Stimulated activated CD4-positive, alpha-beta T cell treated with anti-CD3 and anti-CD28 coated beads, TNF-alpha, amount 100 ng/mL, for 1 hour (primary cell): ENCODE measurements at regions not wholly inside any gene's neighbourhood (a gene's known extent, or its start where the extent isn't known, plus 50 kb on each side); places are given as distances from the start of the nearest gene placed in this dataset.
"Not testable (repeated sequence)": the region's sequence is repeated elsewhere in the genome, so short reads cannot be mapped to it uniquely, and the experiment has no call there.

Experiments
- DNase-seq, 3 donors: peaks; one replicate each; pipeline ENCODE4 v3.0.0-alpha.2; 2020; ENCODE audit warnings: low read depth in 3 of 3, low spot score in 1 of 3

DNA sequence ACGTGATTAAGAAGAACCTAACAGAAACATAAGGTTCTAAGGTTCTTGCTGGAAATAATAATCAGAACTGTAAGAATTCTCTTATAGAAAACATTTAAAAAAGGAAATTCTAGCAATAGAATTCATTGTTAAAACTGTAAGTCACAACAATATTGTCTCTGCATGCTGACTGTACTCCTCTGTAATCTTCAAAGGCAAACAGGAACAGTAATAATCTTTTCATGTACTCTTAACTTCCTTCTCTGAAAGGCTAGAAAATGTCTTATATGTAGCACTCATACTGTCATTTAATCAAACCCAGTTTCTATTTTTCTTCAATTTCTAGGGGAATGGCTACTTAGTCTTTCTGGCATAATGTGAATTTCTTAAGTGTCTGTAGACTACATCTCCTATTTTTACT is 103.5 kb upstream of the AGAP9 start:
- not testable (repeated sequence) for DNase-seq

GRCh38 chr10:47622719-47623118 is 99.3 kb upstream of the AGAP9 start:
- not testable (repeated sequence) for DNase-seq

GRCh38 chr10:47619300-47620012 is 96.0 kb upstream of the AGAP9 start:
- DNase-seq: not testable (repeated sequence)

- not testable (repeated sequence) for DNase-seq
Observed at GRCh38 chr10:47609311-47609710, 85.9 kb upstream of the AGAP9 start.

DNA sequence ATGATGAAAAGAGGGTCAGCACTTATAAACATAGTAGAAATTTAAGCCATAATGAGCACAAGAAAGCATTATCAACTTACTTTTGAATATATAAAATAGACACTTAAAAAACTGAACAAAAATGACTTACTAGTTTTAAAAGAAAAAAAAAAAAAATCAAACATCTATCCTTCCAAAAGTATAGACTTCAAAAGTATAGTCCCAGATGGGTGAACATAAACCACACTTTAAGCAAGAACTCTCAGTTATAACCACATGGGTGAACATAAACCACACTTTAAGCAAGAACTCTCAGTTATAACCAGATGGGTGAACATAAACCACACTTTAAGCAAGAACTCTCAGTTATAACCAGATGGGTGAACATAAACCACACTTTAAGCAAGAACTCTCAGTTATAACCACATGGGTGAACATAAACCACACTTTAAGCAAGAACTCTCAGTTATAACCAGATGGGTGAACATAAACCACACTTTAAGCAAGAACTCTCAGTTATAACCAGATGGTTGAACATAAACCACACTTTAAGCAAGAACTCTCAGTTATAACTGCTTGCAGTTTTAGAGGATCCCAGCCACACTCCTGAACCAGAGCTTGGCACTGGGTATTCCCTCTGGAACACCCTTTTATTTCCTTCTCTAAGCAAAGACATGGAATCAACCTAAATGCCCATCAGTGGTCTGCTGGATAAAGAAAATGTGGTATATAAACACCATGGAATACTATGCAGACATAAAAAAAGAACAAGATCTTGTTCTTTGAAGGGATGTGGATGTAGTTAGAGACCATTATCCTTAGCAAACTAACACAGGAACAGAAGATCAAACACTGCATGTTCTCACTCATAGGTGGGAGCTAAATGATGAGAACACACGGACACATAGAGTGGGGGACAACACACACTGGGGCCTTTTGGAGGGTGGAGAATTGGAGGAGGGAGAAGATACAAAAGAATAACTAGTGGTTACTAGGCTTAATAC is 82.6 kb upstream of the AGAP9 start:
- not testable (repeated sequence) for DNase-seq

DNA sequence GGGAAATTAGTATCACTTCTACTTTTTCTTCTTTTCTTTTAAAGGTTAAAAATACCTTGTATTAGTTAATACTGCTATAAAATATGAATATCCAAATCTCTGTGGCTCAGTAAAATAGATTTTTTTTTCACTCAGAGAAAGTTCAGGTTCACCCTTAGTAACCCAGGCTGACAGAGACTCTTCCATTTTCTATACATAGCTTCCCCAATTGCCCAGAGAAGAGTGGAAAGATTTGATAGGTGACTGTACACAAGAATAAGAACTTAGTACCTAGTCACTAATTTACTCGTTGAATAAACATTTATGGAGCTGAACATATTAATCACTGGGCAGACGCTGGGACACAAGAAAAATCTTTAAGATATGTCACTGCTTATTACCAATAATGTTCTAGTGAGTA is 77.2 kb upstream of the AGAP9 start:
- DNase-seq: not testable (repeated sequence)

DNA sequence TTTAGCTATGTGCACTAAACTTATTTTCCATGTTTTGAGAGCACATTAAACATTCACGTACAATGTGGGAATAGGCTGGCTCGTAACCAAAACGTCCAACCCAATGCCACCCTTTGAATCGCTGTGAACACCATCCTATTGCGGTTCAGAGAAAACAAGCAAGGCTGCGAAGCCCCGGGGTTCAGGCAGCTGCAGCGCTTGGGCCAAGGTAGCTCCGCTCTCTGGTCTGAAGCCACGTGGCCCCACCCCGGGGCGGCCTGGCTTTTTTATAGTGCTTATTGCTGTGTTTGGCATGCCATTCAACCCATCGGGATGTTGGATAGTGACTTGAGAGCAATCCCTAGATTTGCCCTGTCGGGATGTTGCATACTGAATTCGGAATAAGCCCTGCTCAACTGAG is 76.7 kb upstream of the AGAP9 start:
- DNase-seq: not testable (repeated sequence)

DNA sequence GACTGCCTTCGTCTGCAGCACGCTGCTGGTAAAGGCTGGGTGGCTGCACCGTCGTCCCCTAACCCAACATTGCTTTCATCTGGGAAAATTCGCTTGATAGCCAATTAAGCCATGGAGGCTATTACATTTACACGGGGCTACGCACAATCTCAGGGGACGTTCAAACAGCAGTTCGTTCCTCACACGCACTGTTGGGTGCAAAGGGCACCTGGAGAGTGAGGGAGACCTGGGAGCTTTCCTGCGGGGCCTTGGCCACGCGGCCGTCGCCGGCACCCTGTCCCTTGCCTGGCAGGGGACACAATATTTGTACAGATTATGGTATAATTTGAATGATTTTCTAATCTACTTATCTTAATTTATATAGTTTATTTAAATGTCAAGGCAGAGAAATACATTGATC is 76.2 kb upstream of the AGAP9 start:
- not testable (repeated sequence) for DNase-seq

DNA sequence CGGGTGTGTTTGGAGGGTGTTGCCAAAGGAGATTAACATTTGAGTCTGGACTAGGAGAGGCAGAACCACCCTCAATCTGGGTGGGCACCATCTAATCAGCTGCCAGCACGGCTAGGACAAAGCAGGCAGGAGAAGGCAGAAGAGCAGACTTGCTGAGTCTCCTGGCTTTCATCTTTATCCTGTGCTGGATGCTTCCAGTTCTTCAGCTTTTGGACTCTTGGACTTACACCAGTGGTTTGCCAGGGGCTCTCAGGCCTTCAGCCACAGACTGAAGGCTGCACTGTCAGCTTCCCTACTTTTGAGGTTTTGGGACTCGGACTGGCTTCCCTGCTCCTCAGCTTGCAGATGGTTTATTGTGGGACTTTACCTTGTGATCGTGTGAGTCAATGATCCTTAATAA is 70.4 kb upstream of the AGAP9 start:
- not testable (repeated sequence) for DNase-seq

- DNase-seq: not testable (repeated sequence)
Observed at GRCh38 chr10:47593129-47593528, 69.7 kb upstream of the AGAP9 start.

GRCh38 chr10:47590956-47591355 is 67.5 kb upstream of the AGAP9 start:
- not testable (repeated sequence) for DNase-seq

- not testable (repeated sequence) for DNase-seq
Observed at GRCh38 chr10:47590534-47590933, 67.1 kb upstream of the AGAP9 start.

GRCh38 chr10:47582051-47582450 is 58.6 kb upstream of the AGAP9 start:
- not testable (repeated sequence) for DNase-seq

DNA sequence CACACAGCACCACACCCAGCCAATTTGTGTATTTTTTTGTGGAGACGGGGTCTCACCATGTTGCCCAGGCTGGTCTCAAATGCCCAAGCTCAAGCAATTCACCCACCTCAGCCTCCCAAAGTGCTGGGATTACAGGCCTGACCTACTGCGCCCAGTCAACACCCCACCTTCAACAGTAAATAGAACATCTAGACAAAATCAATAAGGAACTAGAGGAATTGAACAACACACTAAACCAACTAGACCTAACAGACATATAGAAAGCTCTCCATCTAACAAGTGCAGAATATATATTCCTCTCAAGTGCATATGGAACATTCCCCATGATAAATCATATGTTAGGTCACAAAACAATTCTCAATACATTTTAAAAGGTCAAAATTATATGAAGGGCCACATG is 56.6 kb upstream of the AGAP9 start:
- not testable (repeated sequence) for DNase-seq

DNA sequence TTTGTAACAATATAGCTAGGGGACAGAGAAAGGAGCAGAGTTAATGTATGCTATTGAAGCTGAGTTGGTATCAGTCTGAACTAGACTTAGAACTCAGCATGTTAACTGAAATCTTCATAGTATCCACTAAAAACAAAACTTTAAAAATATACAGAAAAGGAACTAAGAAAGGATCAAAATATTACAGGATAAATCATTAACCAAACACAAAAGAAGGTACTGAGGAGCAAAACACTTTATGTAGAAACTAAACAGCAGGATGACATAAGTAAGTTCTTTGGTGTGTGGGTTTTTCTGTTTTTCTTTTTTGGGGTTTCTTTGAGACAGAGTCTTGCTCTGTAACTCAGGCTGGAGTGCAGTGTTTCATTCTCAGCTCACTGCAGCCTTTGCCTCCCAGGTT is 55.1 kb upstream of the AGAP9 start:
- not testable (repeated sequence) for DNase-seq
